ENCODE measurements at regions not wholly inside any gene's neighbourhood (a gene's known extent, or its start where the extent isn't known, plus 50 kb on each side); places are given as distances from the start of the nearest gene placed in this dataset.
A peak's percentile ranks its signal among the peaks of the same experiment; 100 is the strongest.

- peak in 1 of 8 experiments; percentile 47 for ATAC-seq (replicated peaks in 6 of 8)
- H3K27ac ChIP-seq = no peak overlapping the region
- 0 to 83% (median 53%) methylated on average over 1 to 2 of the region's 7 CpGs; no CpG with 5 or more reads in 5 of the 10 experiments for WGBS, 10 experiments
- in situ Hi-C loops (cut with MboI; ENCODE audit: low pct_unique_long_range_greater_than_20kb in 2 of 9, low sequenced_read_pairs in 9 of 9, unreplicated experiment in 9 of 9) = loop anchor here in 3 of 9 experiments (25.0 kb wide), 3 partner anchors 477 to 777 kb away; partner anchors contain the start of gene PLXNA1 (in 2 of the 3)
- no peak overlapping the region for H3K4me3 ChIP-seq
- peaks cover 5 to 10% of the 10 kb centered on the region in 2 donors for H3K4me1 ChIP-seq (replicated peaks in 1 of 2)
Observed at GRCh38 chr3:127464642-127465041, 125.9 kb downstream of the TPRA1 start.

DNA sequence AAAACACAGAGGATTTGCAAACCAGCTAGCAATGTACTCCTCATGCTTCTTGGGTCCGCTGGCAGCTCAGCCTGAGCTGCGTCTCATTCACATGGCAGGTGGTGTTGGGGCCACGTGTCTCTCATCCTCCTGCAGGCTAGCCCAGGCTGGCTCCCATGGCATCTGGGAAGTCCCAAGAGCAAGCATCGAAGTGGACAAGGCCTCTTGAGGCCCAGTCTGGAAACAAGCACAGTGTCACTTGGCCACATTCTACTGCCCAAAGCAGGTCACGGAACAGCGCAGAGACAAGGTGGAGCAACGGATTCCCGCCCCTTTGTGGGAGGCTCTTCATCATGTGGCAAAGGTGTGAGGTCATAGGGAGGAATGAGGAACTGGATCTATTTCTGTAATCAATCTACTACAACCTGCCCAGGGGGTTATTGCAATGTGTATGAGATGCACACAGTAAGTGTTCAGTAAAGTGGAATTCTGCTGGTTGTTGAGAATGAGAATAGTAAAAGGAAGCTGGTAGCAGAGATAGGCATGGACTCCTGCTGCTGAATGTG is 128.3 kb downstream of the TPRA1 start:
- ATAC-seq (replicated peaks in 6 of 8) = peak in 4 of 8 experiments; percentile 5 to 41 (median 13)
- in situ Hi-C loops (cut with MboI; ENCODE audit: low pct_unique_long_range_greater_than_20kb in 2 of 9, low sequenced_read_pairs in 9 of 9, unreplicated experiment in 9 of 9) = loop anchor here in 3 of 9 experiments (25.0 kb wide), 3 partner anchors 475 to 775 kb away; partner anchors contain the start of gene PLXNA1 (in 2 of the 3)
- peaks cover 15 to 20% of the 10 kb centered on the region in 2 donors for H3K4me1 ChIP-seq (replicated peaks in 1 of 2)
- H3K4me3 ChIP-seq = no peak overlapping the region
- no peak overlapping the region for H3K27ac ChIP-seq
- 54 to 89% (median 57%) methylated on average over 1 to 6 of the region's 8 CpGs; no CpG with 5 or more reads in 5 of the 10 experiments for WGBS, 10 experiments

GRCh38 chr3:127461286-127461910 is 129.1 kb downstream of the TPRA1 start:
- in situ Hi-C loops (cut with MboI; ENCODE audit: low pct_unique_long_range_greater_than_20kb in 2 of 9, low sequenced_read_pairs in 9 of 9, unreplicated experiment in 9 of 9) = loop anchor here in 3 of 9 experiments (25.0 kb wide), 3 partner anchors 474 to 774 kb away; partner anchors contain the start of gene PLXNA1 (in 2 of the 3)
- WGBS, 10 experiments = 53 to 74% (median 64%) methylated on average over 6 to 8 of the region's 10 CpGs; no CpG with 5 or more reads in 6 of the 10 experiments
- no peak overlapping the region for H3K4me3 ChIP-seq
- ATAC-seq (replicated peaks in 6 of 8) = no peak
- peaks cover 22 to 27% of the 10 kb centered on the region in 2 donors for H3K4me1 ChIP-seq (replicated peaks in 1 of 2)
- no peak overlapping the region for H3K27ac ChIP-seq

DNA sequence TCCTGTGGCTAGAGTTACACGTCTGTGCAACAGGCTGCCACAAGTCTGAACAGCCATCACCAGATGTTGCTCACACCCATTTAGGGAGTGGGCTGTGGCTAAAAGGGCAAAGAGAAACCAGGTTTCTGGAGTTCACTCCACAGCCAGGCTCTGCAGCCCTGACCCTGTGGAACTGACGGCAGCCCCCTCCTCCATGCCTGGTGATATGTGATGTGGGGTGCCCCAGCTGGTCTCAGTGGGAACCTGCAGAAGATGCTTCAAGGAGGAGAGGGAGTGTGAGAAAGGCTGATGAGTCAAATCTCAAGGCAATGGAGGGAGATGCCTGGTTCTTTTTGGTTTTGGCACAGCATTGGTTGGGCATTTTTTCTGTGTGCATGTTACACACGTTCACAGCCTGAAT is 130.6 kb downstream of the TPRA1 start:
- WGBS, 10 experiments = 50 to 100% (median 80%) methylated on average over 1 of the region's 3 CpGs; no CpG with 5 or more reads in 6 of the 10 experiments
- Histone ChIP-seq H3K4me3 (no peak overlapping the region), H3K27ac (no peak overlapping the region), H3K4me1 (replicated peaks in 1 of 2) (peaks cover 31 to 41% of the 10 kb centered on the region in 2 donors)
- in situ Hi-C loops (cut with MboI; ENCODE audit: low pct_unique_long_range_greater_than_20kb in 2 of 9, low sequenced_read_pairs in 9 of 9, unreplicated experiment in 9 of 9) = loop anchor here in 3 of 9 experiments (25.0 kb wide), 3 partner anchors 473 to 773 kb away; partner anchors contain the start of gene PLXNA1 (in 2 of the 3)
- ATAC-seq (replicated peaks in 6 of 8) = no peak

DNA sequence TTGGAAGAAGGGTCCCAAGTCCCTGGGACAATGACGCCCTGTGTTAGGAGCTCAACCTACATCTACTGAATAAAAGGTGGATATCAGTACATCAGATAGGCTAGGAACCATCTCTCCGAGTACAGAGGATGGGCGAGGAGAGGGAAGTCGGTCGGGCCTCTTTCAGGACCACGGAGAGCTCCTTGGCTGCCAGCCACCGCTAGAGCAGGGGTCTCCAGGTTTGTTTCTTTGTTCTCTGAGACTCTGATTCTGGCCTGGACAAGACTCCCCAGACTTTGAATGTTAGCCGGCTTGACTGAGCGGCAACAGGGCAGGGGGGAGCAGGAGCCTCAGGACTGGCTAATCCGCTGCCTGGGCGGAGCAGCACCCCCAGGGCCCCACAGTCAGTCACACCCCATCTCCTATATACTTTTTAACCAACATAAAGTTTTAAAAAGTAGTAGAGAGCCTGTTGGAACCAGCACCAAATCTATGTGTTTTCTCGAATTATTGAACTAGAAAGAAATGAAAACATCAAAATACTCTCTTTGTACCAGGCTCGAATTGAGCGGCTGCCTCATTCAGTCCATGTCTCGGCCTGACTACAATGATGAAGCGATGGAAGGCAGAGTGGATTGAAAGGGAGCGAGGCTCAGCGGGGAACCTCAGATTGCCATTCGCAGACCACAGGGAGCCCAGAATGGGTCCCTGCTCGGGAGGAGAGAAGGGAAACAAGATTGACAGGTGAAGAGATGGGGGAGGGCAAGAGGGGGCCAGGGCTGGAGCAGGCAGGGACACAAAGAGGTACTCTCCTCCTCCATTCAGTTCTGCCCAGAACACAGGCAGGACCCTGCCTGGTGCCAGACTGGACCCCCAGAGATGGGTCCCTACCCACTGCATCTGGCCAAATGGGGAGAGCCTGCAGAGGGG is 131.6 kb downstream of the TPRA1 start:
- in situ Hi-C loops (cut with MboI; ENCODE audit: low pct_unique_long_range_greater_than_20kb in 2 of 9, low sequenced_read_pairs in 9 of 9, unreplicated experiment in 9 of 9) = loop anchor here in 3 of 9 experiments (25.0 kb wide), 3 partner anchors 472 to 772 kb away; partner anchors contain the start of gene PLXNA1 (in 2 of the 3)
- Histone ChIP-seq H3K27ac (no peak overlapping the region), H3K4me1 (replicated peaks in 1 of 2) (peaks cover 31 to 41% of the 10 kb centered on the region in 2 donors), H3K4me3 (no peak overlapping the region)
- 0 to 53% (median 41%) methylated on average over 1 to 16 of the region's 20 CpGs; no CpG with 5 or more reads in 2 of the 10 experiments for WGBS, 10 experiments
- ATAC-seq (replicated peaks in 6 of 8) = no peak

DNA sequence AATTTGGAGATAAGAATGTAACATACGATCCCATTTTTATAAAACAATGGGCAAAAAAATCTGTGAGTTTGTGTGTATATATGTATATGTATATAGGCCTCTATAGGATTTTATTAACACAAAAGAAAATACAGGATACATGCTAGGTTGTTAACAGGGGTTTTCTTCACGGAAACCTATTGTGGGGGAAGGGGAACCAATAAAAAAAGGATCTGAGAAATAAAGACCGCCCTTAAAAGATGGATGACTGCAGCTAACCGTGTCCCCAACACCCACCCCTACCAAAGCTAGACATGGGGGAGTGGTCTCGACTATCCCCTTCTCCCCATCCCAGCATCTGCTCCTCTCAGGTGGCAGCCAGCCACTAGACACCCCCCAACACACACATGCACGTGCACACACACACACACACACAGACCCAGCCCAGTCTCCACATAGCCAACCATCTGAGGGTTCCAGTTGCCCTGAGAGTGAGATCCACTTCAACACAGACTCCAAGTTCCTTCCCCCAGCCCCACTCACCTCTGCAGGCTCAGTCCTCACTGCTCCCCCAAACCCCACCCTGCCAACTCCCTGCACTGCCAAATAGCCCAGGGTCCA is 132.9 kb downstream of the TPRA1 start:
- ATAC-seq (replicated peaks in 6 of 8) = no peak
- WGBS, 10 experiments = 30 to 84% (median 61%) methylated on average over 1 to 5 of the region's 6 CpGs; no CpG with 5 or more reads in 1 of the 10 experiments
- Histone ChIP-seq H3K27ac (no peak overlapping the region), H3K4me3 (no peak overlapping the region), H3K4me1 (replicated peaks in 1 of 2) (peaks cover 35 to 45% of the 10 kb centered on the region in 2 donors)
- in situ Hi-C loops (cut with MboI; ENCODE audit: low pct_unique_long_range_greater_than_20kb in 2 of 9, low sequenced_read_pairs in 9 of 9, unreplicated experiment in 9 of 9) = loop anchor here in 3 of 9 experiments (25.0 kb wide), 3 partner anchors 470 to 770 kb away; partner anchors contain the start of gene PLXNA1 (in 2 of the 3)

DNA sequence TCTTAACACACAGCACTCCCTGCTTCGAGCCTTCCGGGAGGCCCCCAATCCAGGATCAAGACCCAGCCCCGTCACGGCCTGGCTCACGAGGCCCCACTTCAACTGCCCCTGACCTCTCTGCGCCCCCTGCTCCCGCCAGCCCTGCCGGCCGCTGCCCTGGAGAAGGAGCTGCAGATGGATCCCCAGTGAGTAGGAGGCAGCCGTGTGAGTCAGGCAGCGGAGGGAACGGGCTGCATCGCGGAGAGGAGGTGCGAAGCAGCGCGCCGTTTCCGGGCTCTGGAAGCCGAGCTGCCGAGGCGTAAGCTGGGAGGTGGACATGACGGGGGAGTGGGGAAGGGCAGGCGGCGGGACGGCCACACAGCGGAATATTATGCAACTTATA is 133.4 kb downstream of the TPRA1 start:
- peaks cover 40 to 50% of the 10 kb centered on the region in 2 donors for H3K4me1 ChIP-seq (replicated peaks in 1 of 2)
- in situ Hi-C loops (cut with MboI; ENCODE audit: low pct_unique_long_range_greater_than_20kb in 2 of 9, low sequenced_read_pairs in 9 of 9, unreplicated experiment in 9 of 9) = loop anchor here in 3 of 9 experiments (25.0 kb wide), 3 partner anchors 470 to 770 kb away; partner anchors contain the start of gene PLXNA1 (in 2 of the 3)
- peak overlapping the region in 1 of 2 donors; percentile 73 for H3K27ac ChIP-seq
- peak in 7 of 8 experiments; percentile 5 to 63 (median 49) for ATAC-seq (replicated peaks in 6 of 8)
- no peak overlapping the region for H3K4me3 ChIP-seq
- 0 to 16% (median 8%) methylated on average over 3 to 15 of the region's 27 CpGs; no CpG with 5 or more reads in 4 of the 10 experiments for WGBS, 10 experiments

- WGBS, 10 experiments = 35 to 60% (median 45%) methylated on average over 1 to 4 of the region's 24 CpGs; no CpG with 5 or more reads in 7 of the 10 experiments
- peak in 7 of 8 experiments; percentile 14 to 36 (median 22) for ATAC-seq (replicated peaks in 6 of 8)
- Histone ChIP-seq H3K4me3 (no peak overlapping the region), H3K27ac (peak overlapping the region in 1 of 2 donors; percentile 73), H3K4me1 (replicated peaks in 1 of 2) (peaks cover 37 to 51% of the 10 kb centered on the region in 2 donors)
- in situ Hi-C loops (cut with MboI; ENCODE audit: low pct_unique_long_range_greater_than_20kb in 2 of 9, low sequenced_read_pairs in 9 of 9, unreplicated experiment in 9 of 9) = loop anchor here in 3 of 9 experiments (25.0 kb wide), 3 partner anchors 469 to 769 kb away; partner anchors contain the start of gene PLXNA1 (in 2 of the 3)
Observed at GRCh38 chr3:127456471-127457093, 134.0 kb downstream of the TPRA1 start.

GRCh38 chr3:127455541-127456450 is 134.7 kb downstream of the TPRA1 start:
- in situ Hi-C loops (cut with MboI; ENCODE audit: low pct_unique_long_range_greater_than_20kb in 2 of 9, low sequenced_read_pairs in 9 of 9, unreplicated experiment in 9 of 9) = loop anchor here in 3 of 9 experiments (25.0 kb wide), 3 partner anchors 468 to 768 kb away; partner anchors contain the start of gene PLXNA1 (in 2 of the 3)
- Histone ChIP-seq H3K4me1 (replicated peaks in 1 of 2) (peaks cover 31 to 47% of the 10 kb centered on the region in 2 donors), H3K4me3 (peak overlapping the region in 4 of 5 donors; percentile 1 to 18 (median 6)), H3K27ac (no peak overlapping the region)
- peak; percentile 92 to 98 (median 93) for ATAC-seq (replicated peaks in 6 of 8)
- WGBS, 10 experiments = 0 to 68% (median 33%) methylated on average over 1 to 13 of the region's 67 CpGs; no CpG with 5 or more reads in 2 of the 10 experiments

DNA sequence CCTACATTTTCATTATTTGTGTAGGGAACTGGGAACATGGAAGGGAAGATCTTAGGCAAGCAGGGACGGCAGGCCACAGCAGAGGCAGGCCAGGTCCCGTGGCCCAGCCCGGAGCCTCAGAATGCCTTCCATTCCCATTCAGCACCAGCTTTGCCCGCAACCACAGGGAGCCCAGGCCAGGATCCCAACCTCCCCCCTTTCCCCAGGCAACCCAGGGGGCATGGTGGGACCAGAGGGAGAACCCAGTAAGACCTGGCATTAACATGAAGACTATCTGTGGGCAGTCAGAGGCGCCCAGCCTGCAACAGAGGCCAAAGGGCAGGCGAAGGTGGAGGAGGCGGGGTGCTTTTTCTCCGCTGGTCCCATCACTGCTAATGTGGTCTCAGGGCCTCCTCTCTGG is 135.6 kb downstream of the TPRA1 start:
- no peak for ATAC-seq (replicated peaks in 6 of 8)
- WGBS, 10 experiments = 80 to 100% (median 86%) methylated on average over 1 to 3 of the region's 8 CpGs; no CpG with 5 or more reads in 7 of the 10 experiments
- Histone ChIP-seq H3K4me3 (no peak overlapping the region), H3K27ac (no peak overlapping the region), H3K4me1 (replicated peaks in 1 of 2) (peaks cover 32 to 47% of the 10 kb centered on the region in 2 donors)
- in situ Hi-C loops (cut with MboI; ENCODE audit: low pct_unique_long_range_greater_than_20kb in 2 of 9, low sequenced_read_pairs in 9 of 9, unreplicated experiment in 9 of 9) = loop anchor here in 3 of 9 experiments (25.0 kb wide), 3 partner anchors 468 to 768 kb away; partner anchors contain the start of gene PLXNA1 (in 2 of the 3)
